ENCODE measurements at regions not wholly inside any gene's neighbourhood (a gene's known extent, or its start where the extent isn't known, plus 50 kb on each side); places are given as distances from the start of the nearest gene placed in this dataset.

DNA sequence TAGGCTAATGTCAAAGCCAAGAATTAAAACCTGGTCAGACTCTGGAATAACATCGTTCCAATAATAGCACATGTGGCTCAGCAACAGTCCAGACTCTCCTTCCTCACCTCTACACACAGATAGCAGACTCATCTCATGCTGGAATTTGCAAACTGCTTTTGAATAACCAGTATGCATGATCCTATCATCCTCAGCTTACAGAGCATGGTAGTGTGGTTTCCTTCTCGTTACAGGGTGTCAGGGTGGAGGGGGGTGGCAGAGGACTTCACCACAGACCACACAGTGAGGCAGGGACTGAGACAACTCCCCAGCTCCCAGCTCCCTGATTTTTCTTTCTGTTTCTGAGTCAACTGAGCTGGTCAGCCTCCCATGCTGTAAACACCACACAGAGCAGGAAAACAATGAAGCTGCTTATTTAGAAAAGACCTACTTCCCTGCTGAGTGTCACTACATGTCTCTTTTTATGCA, 101.6 kb downstream of the RPL22L1 start (continued):
- TF ChIP-seq, protein P1, sequence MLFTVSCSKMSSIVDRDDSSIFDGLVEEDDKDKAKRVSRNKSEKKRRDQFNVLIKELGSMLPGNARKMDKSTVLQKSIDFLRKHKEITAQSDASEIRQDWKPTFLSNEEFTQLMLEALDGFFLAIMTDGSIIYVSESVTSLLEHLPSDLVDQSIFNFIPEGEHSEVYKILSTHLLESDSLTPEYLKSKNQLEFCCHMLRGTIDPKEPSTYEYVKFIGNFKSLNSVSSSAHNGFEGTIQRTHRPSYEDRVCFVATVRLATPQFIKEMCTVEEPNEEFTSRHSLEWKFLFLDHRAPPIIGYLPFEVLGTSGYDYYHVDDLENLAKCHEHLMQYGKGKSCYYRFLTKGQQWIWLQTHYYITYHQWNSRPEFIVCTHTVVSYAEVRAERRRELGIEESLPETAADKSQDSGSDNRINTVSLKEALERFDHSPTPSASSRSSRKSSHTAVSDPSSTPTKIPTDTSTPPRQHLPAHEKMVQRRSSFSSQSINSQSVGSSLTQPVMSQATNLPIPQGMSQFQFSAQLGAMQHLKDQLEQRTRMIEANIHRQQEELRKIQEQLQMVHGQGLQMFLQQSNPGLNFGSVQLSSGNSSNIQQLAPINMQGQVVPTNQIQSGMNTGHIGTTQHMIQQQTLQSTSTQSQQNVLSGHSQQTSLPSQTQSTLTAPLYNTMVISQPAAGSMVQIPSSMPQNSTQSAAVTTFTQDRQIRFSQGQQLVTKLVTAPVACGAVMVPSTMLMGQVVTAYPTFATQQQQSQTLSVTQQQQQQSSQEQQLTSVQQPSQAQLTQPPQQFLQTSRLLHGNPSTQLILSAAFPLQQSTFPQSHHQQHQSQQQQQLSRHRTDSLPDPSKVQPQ (CRISPR knock-in tag; IDR thresholded peaks at IDR 0.05; ENCODE audit: borderline replicate concordance) = 0 out of 2 replicates have a peak, but pooled peaks have one; percentile 47
- TF ChIP-seq, protein P2, sequence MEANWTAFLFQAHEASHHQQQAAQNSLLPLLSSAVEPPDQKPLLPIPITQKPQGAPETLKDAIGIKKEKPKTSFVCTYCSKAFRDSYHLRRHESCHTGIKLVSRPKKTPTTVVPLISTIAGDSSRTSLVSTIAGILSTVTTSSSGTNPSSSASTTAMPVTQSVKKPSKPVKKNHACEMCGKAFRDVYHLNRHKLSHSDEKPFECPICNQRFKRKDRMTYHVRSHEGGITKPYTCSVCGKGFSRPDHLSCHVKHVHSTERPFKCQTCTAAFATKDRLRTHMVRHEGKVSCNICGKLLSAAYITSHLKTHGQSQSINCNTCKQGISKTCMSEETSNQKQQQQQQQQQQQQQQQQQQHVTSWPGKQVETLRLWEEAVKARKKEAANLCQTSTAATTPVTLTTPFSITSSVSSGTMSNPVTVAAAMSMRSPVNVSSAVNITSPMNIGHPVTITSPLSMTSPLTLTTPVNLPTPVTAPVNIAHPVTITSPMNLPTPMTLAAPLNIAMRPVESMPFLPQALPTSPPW (CRISPR knock-in tag; IDR thresholded peaks at IDR 0.05) = peak; percentile 39; the same call in 1 of the 2 replicates
- TF ChIP-seq GTF2F1 (IDR thresholded peaks at IDR 0.05; ENCODE audit: low read depth, low read length) (no peak), COPS2 (conservative IDR thresholded peaks at IDR 0.05) (no peak), CEBPB (tag; IDR thresholded peaks at IDR 0.05) (no peak), ZC3H11A (IDR thresholded peaks at IDR 0.05; ENCODE audit: low read depth, low read length) (no peak), ADNP (tag; IDR thresholded peaks at IDR 0.05) (no peak), RBM34 (IDR thresholded peaks at IDR 0.05; ENCODE audit: borderline replicate concordance, insufficient read depth, low read length) (no peak), ZNF140 (CRISPR knock-in tag; IDR thresholded peaks at IDR 0.05) (no peak), SLC30A9 (CRISPR knock-in tag; IDR thresholded peaks at IDR 0.05) (no peak), ZNF165 (CRISPR knock-in tag; IDR thresholded peaks at IDR 0.05; ENCODE audit: borderline replicate concordance) (no peak; the same call in 1 of the 2 replicates), FOXJ2 (tag; IDR thresholded peaks at IDR 0.05) (no peak), STAT5A (IDR thresholded peaks at IDR 0.05; ENCODE audit: borderline replicate concordance, low read length) (no peak), RAD21 (CRISPR knock-in tag; conservative IDR thresholded peaks at IDR 0.05 in 1 of 2, IDR thresholded peaks at IDR 0.05 in 1 of 2) (peak in 1 of 2 experiments; percentile 29; a peak in 1 of 4 replicates), NCOA2 (IDR thresholded peaks at IDR 0.05; ENCODE audit: partially characterized antibody in 2 of 2) (no peak), RHOXF2B (CRISPR knock-in tag; conservative IDR thresholded peaks at IDR 0.05) (no peak), FUS (optimal IDR thresholded peaks at IDR 0.05; ENCODE audit: low read depth, low read length) (no peak), ZKSCAN3 (CRISPR knock-in tag; IDR thresholded peaks at IDR 0.05) (peak; percentile 36; the same call in 1 of the 2 replicates), ZNF224 (CRISPR knock-in tag; IDR thresholded peaks at IDR 0.05) (no peak)
- TF ChIP-seq, protein P3, sequence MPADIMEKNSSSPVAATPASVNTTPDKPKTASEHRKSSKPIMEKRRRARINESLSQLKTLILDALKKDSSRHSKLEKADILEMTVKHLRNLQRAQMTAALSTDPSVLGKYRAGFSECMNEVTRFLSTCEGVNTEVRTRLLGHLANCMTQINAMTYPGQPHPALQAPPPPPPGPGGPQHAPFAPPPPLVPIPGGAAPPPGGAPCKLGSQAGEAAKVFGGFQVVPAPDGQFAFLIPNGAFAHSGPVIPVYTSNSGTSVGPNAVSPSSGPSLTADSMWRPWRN (IDR thresholded peaks at IDR 0.05; ENCODE audit: low read depth) = no peak
- TF ChIP-seq, protein P4, sequence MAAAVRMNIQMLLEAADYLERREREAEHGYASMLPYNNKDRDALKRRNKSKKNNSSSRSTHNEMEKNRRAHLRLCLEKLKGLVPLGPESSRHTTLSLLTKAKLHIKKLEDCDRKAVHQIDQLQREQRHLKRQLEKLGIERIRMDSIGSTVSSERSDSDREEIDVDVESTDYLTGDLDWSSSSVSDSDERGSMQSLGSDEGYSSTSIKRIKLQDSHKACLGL (CRISPR knock-in tag; IDR thresholded peaks at IDR 0.05; ENCODE audit: borderline replicate concordance, poor library complexity, severe bottlenecking) = no peak
- TF ChIP-seq, protein P5, sequence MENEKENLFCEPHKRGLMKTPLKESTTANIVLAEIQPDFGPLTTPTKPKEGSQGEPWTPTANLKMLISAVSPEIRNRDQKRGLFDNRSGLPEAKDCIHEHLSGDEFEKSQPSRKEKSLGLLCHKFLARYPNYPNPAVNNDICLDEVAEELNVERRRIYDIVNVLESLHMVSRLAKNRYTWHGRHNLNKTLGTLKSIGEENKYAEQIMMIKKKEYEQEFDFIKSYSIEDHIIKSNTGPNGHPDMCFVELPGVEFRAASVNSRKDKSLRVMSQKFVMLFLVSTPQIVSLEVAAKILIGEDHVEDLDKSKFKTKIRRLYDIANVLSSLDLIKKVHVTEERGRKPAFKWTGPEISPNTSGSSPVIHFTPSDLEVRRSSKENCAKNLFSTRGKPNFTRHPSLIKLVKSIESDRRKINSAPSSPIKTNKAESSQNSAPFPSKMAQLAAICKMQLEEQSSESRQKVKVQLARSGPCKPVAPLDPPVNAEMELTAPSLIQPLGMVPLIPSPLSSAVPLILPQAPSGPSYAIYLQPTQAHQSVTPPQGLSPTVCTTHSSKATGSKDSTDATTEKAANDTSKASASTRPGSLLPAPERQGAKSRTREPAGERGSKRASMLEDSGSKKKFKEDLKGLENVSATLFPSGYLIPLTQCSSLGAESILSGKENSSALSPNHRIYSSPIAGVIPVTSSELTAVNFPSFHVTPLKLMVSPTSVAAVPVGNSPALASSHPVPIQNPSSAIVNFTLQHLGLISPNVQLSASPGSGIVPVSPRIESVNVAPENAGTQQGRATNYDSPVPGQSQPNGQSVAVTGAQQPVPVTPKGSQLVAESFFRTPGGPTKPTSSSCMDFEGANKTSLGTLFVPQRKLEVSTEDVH (IDR thresholded peaks at IDR 0.05; ENCODE audit: low read depth, partially characterized antibody) = no peak

All from K562 (cell line).